ENCODE measurements at regions not wholly inside any gene's neighbourhood (a gene's known extent, or its start where the extent isn't known, plus 50 kb on each side); places are given as distances from the start of the nearest gene placed in this dataset.
A peak's percentile ranks its signal among the peaks of the same experiment; 100 is the strongest.

GRCh38 chr2:220224691-220225543, 597.5 kb downstream of the SLC4A3 start:
- intact Hi-C loops (cut with DNase I), result no loop called here
- peak in 1 of 4 donors; percentile 23 for ATAC-seq
- Histone ChIP-seq H3K4me1 (no peaks in the 10 kb centered on the region), H3K27ac (no peak overlapping the region), H3K9me3 (no peaks in the 10 kb centered on the region), H3K4me3 (no peak overlapping the region), H3K27me3 (no peaks in the 10 kb centered on the region), H3K36me3 (no peaks in the 10 kb centered on the region)
- no peak for DNase-seq
- no peak for FAIRE-seq
- TF ChIP-seq CTCF (IDR thresholded peaks at IDR 0.05), result no peak
- WGBS, 2 donors, result 58 to 69% methylated on average over 4 of the region's 4 CpGs

- DNase-seq, result no peak
- no peak for TF ChIP-seq CTCF (IDR thresholded peaks at IDR 0.05)
- H3K27ac ChIP-seq, result no peak overlapping the region
- WGBS, 2 donors, result 94 to 95% methylated on average over 2 of the region's 2 CpGs
- no peaks in the 10 kb centered on the region for H3K36me3 ChIP-seq
- no peaks in the 10 kb centered on the region for H3K9me3 ChIP-seq
- intact Hi-C loops (cut with DNase I), result no loop called here
- peaks cover 0 to 4% (median 0%) of the 10 kb centered on the region in 3 donors for H3K4me1 ChIP-seq
- no peaks in the 10 kb centered on the region for H3K27me3 ChIP-seq
- H3K4me3 ChIP-seq, result no peak overlapping the region
- ATAC-seq, result no peak
- FAIRE-seq, result no peak
Observed at GRCh38 chr2:220226076-220226475, 598.6 kb downstream of the SLC4A3 start.

- no peak for DNase-seq
- Histone ChIP-seq H3K36me3 (no peaks in the 10 kb centered on the region), H3K27ac (no peak overlapping the region), H3K4me1 (peaks cover 0 to 4% (median 0%) of the 10 kb centered on the region in 3 donors), H3K27me3 (no peaks in the 10 kb centered on the region), H3K9me3 (no peaks in the 10 kb centered on the region), H3K4me3 (no peak overlapping the region)
- no peak for TF ChIP-seq CTCF (IDR thresholded peaks at IDR 0.05)
- WGBS, 2 donors, result 91 to 92% methylated on average over 1 of the region's 1 CpG
- intact Hi-C loops (cut with DNase I), result no loop called here
- no peak for ATAC-seq
- no peak for FAIRE-seq
Observed at GRCh38 chr2:220226546-220226945, 599.1 kb downstream of the SLC4A3 start.

- no peak for DNase-seq
- H3K36me3 ChIP-seq, result no peaks in the 10 kb centered on the region
- ATAC-seq, result peak in 1 of 4 donors; percentile 40
- H3K27me3 ChIP-seq, result no peaks in the 10 kb centered on the region
- H3K9me3 ChIP-seq, result no peaks in the 10 kb centered on the region
- intact Hi-C loops (cut with DNase I), result no loop called here
- TF ChIP-seq CTCF (IDR thresholded peaks at IDR 0.05), result no peak
- no peak for FAIRE-seq
- no peak overlapping the region for H3K27ac ChIP-seq
- WGBS, 2 donors, result 69 to 94% methylated on average over 4 of the region's 4 CpGs
- H3K4me1 ChIP-seq, result peaks cover 0 to 4% (median 0%) of the 10 kb centered on the region in 3 donors
- no peak overlapping the region for H3K4me3 ChIP-seq
Observed at GRCh38 chr2:220227266-220227920, 600.0 kb downstream of the SLC4A3 start.

All from pancreas (tissue), 10 donors.